ENCODE measurements at regions not wholly inside any gene's neighbourhood (a gene's known extent, or its start where the extent isn't known, plus 50 kb on each side); places are given as distances from the start of the nearest gene placed in this dataset.

GRCh38 chr18:66728951-66729350 lies 125.1 kb upstream of the CDH19 start:
- no peak for TF ChIP-seq ZBTB7A (IDR thresholded peaks at IDR 0.05; ENCODE audit: low read depth)

- no peak for TF ChIP-seq TEAD4 (IDR thresholded peaks at IDR 0.05)
- no peak for TF ChIP-seq TCF12 (IDR thresholded peaks at IDR 0.05; ENCODE audit: low read depth)
- no peak for TF ChIP-seq ZBTB7A (IDR thresholded peaks at IDR 0.05; ENCODE audit: low read depth)
- no peak for TF ChIP-seq CEBPB (IDR thresholded peaks at IDR 0.05)
- TF ChIP-seq EGR1 (IDR thresholded peaks at IDR 0.05) = no peak
These were observed 124.1 kb upstream of the CDH19 start for GRCh38 chr18:66727991-66728390.

- TF ChIP-seq ZBTB7A (IDR thresholded peaks at IDR 0.05; ENCODE audit: low read depth) = no peak
- no peak for TF ChIP-seq CEBPB (IDR thresholded peaks at IDR 0.05)
- TF ChIP-seq YY1 (IDR thresholded peaks at IDR 0.05; ENCODE audit: low read depth) = no peak
- TF ChIP-seq EP300 (IDR thresholded peaks at IDR 0.05; ENCODE audit: borderline replicate concordance) = no peak
- TF ChIP-seq NFIC (IDR thresholded peaks at IDR 0.05) = no peak
- no peak for TF ChIP-seq TCF12 (IDR thresholded peaks at IDR 0.05; ENCODE audit: low read depth)
- no peak for TF ChIP-seq TAF1 (IDR thresholded peaks at IDR 0.05; ENCODE audit: low read depth)
- TF ChIP-seq TEAD4 (IDR thresholded peaks at IDR 0.05) = no peak
- TF ChIP-seq EGR1 (IDR thresholded peaks at IDR 0.05) = no peak
- no peak for TF ChIP-seq FOXM1 (IDR thresholded peaks at IDR 0.05; ENCODE audit: borderline replicate concordance, low read depth)
- no peak for TF ChIP-seq CREB1 (IDR thresholded peaks at IDR 0.05; ENCODE audit: low read depth)
- no peak for TF ChIP-seq RAD21 (IDR thresholded peaks at IDR 0.05; ENCODE audit: low read depth)
- TF ChIP-seq, protein P1, sequence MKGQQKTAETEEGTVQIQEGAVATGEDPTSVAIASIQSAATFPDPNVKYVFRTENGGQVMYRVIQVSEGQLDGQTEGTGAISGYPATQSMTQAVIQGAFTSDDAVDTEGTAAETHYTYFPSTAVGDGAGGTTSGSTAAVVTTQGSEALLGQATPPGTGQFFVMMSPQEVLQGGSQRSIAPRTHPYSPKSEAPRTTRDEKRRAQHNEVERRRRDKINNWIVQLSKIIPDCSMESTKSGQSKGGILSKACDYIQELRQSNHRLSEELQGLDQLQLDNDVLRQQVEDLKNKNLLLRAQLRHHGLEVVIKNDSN (IDR thresholded peaks at IDR 0.05) = no peak
- TF ChIP-seq, protein P2, sequence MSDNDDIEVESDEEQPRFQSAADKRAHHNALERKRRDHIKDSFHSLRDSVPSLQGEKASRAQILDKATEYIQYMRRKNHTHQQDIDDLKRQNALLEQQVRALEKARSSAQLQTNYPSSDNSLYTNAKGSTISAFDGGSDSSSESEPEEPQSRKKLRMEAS (IDR thresholded peaks at IDR 0.05) = no peak
- no peak for TF ChIP-seq REST (IDR thresholded peaks at IDR 0.05; ENCODE audit: low read depth)
These were observed 120.9 kb upstream of the CDH19 start for GRCh38 chr18:66724664-66725356.

DNA sequence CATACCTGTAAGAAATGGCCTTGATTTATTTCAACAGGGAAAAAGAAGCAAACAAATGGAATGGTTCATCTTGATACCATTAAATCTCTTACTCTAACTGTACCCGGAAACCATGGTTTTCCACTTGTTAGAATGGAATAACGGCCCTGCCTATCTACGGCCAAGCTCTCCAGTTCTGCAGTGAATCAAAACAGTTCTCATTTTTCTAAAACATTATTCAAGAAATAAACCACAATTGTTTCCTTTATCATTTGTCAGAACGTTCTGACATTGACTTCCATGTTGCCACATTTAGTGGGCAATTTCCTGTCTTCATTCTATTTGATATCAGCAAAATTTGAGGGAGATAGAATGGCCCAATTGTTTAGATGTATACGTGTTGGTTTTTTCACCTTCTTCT lies 118.8 kb upstream of the CDH19 start:
- TF ChIP-seq TCF12 (IDR thresholded peaks at IDR 0.05; ENCODE audit: low read depth) (no peak), CREB1 (IDR thresholded peaks at IDR 0.05; ENCODE audit: low read depth) (no peak), EGR1 (IDR thresholded peaks at IDR 0.05) (no peak), TAF1 (IDR thresholded peaks at IDR 0.05; ENCODE audit: low read depth) (no peak), FOXM1 (IDR thresholded peaks at IDR 0.05; ENCODE audit: borderline replicate concordance, low read depth) (no peak), EP300 (IDR thresholded peaks at IDR 0.05; ENCODE audit: borderline replicate concordance) (no peak), CEBPB (IDR thresholded peaks at IDR 0.05) (no peak), REST (IDR thresholded peaks at IDR 0.05; ENCODE audit: low read depth) (no peak), YY1 (IDR thresholded peaks at IDR 0.05; ENCODE audit: low read depth) (no peak), ZBTB7A (IDR thresholded peaks at IDR 0.05; ENCODE audit: low read depth) (no peak), NFIC (IDR thresholded peaks at IDR 0.05) (no peak), RAD21 (IDR thresholded peaks at IDR 0.05; ENCODE audit: low read depth) (no peak), TEAD4 (IDR thresholded peaks at IDR 0.05) (no peak)
- TF ChIP-seq, protein P2 (IDR thresholded peaks at IDR 0.05) = no peak
- TF ChIP-seq, protein P1 (IDR thresholded peaks at IDR 0.05) = no peak

DNA sequence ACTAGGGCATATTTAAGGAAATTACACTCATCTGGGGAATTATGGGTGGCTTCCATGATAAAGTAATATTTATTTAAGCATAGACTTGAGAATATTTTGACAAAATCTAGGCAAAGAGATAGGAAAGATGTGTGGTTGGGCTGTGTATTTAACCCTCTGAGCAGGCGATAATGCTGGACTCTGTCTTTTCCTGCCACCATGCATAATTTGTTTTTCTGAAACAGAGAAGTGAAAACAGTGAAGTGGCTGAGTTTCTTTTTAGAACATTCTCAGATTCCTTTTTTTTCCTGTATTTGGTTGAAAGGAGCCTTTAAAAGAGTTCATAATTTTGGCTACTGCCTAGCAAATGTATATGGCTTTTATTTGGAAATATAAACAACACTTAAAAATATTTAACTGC lies 104.8 kb upstream of the CDH19 start:
- TF ChIP-seq EP300 (IDR thresholded peaks at IDR 0.05; ENCODE audit: borderline replicate concordance) (no peak), RAD21 (IDR thresholded peaks at IDR 0.05; ENCODE audit: low read depth) (no peak), NFIC (IDR thresholded peaks at IDR 0.05) (no peak), FOXM1 (IDR thresholded peaks at IDR 0.05; ENCODE audit: borderline replicate concordance, low read depth) (no peak), TCF12 (IDR thresholded peaks at IDR 0.05; ENCODE audit: low read depth) (no peak), YY1 (IDR thresholded peaks at IDR 0.05; ENCODE audit: low read depth) (no peak), TEAD4 (IDR thresholded peaks at IDR 0.05) (no peak), EGR1 (IDR thresholded peaks at IDR 0.05) (no peak), CREB1 (IDR thresholded peaks at IDR 0.05; ENCODE audit: low read depth) (no peak), REST (IDR thresholded peaks at IDR 0.05; ENCODE audit: low read depth) (no peak), CEBPB (IDR thresholded peaks at IDR 0.05) (no peak), ZBTB7A (IDR thresholded peaks at IDR 0.05; ENCODE audit: low read depth) (no peak), TAF1 (IDR thresholded peaks at IDR 0.05; ENCODE audit: low read depth) (no peak)
- TF ChIP-seq, protein P2 (IDR thresholded peaks at IDR 0.05) = no peak
- TF ChIP-seq, protein P1 (IDR thresholded peaks at IDR 0.05) = no peak
